NCI-H2081 treated with DMSO at 0.1 percent for 48 hours (cell line): ENCODE measurements at regions not wholly inside any gene's neighbourhood (a gene's known extent, or its start where the extent isn't known, plus 50 kb on each side); places are given as distances from the start of the nearest gene placed in this dataset.

ENCODE experiments used
- DNase-seq: peaks from one replicate; lab custom pipeline; 2025; lab: John Stamatoyannopoulos, UW

- DNase-seq: no peak
Measured at GRCh38 chr5:145246961-145247744, 588.0 kb downstream of the PRELID2 start.

GRCh38 chr5:145246379-145246778 is 588.8 kb downstream of the PRELID2 start:
- DNase-seq: no peak

- DNase-seq: no peak
Measured at GRCh38 chr5:145245354-145245753, 589.8 kb downstream of the PRELID2 start.

GRCh38 chr5:145244788-145245187 is 590.4 kb downstream of the PRELID2 start:
- DNase-seq: no peak

- DNase-seq: no peak
Measured at GRCh38 chr5:145244251-145244650, 590.9 kb downstream of the PRELID2 start.

- DNase-seq: no peak
Measured at GRCh38 chr5:145243016-145243415, 592.1 kb downstream of the PRELID2 start.

GRCh38 chr5:145242551-145242950 is 592.6 kb downstream of the PRELID2 start:
- no peak for DNase-seq

- DNase-seq: peak; percentile 9
Measured at GRCh38 chr5:145237843-145238242, 597.3 kb downstream of the PRELID2 start.

GRCh38 chr5:145236983-145237382 is 598.2 kb downstream of the PRELID2 start:
- DNase-seq: no peak

GRCh38 chr5:145236127-145236526 is 599.0 kb downstream of the PRELID2 start:
- DNase-seq: no peak

GRCh38 chr5:145233461-145233860 is 601.7 kb downstream of the PRELID2 start:
- no peak for DNase-seq

GRCh38 chr5:145230781-145231180 is 604.4 kb downstream of the PRELID2 start:
- DNase-seq: no peak

- no peak for DNase-seq
Measured at GRCh38 chr5:145228564-145228963, 606.6 kb downstream of the PRELID2 start.

GRCh38 chr5:145227881-145228280 is 607.3 kb downstream of the PRELID2 start:
- no peak for DNase-seq

GRCh38 chr5:145226726-145227125 is 608.4 kb downstream of the PRELID2 start:
- no peak for DNase-seq

GRCh38 chr5:145225529-145225928 is 609.6 kb downstream of the PRELID2 start:
- DNase-seq: no peak

- no peak for DNase-seq
Measured at GRCh38 chr5:145223582-145223981, 611.6 kb downstream of the PRELID2 start.

GRCh38 chr5:145222622-145223021 is 612.5 kb downstream of the PRELID2 start:
- DNase-seq: no peak

GRCh38 chr5:145221416-145221815 is 613.7 kb downstream of the PRELID2 start:
- no peak for DNase-seq

- DNase-seq: no peak
Measured at GRCh38 chr5:145220481-145220880, 614.7 kb downstream of the PRELID2 start.

- no peak for DNase-seq
Measured at GRCh38 chr5:145218982-145219381, 616.2 kb downstream of the PRELID2 start.

GRCh38 chr5:145218019-145218418 is 617.1 kb downstream of the PRELID2 start:
- no peak for DNase-seq

GRCh38 chr5:145210020-145210419 is 625.1 kb downstream of the PRELID2 start:
- no peak for DNase-seq

- no peak for DNase-seq
Measured at GRCh38 chr5:145205546-145205945, 629.6 kb downstream of the PRELID2 start.
